ENCODE measurements at regions not wholly inside any gene's neighbourhood (a gene's known extent, or its start where the extent isn't known, plus 50 kb on each side); places are given as distances from the start of the nearest gene placed in this dataset.

- no peak for TF ChIP-seq CTCF (conservative IDR thresholded peaks at IDR 0.05; ENCODE audit: low read length)
- TF ChIP-seq EZH2phosphoT487 (IDR thresholded peaks at IDR 0.05; ENCODE audit: borderline replicate concordance), result no peak
These were observed 352.4 kb downstream of the BRD1 start for GRCh38 chr22:49475253-49475652.
